ENCODE measurements at regions not wholly inside any gene's neighbourhood (a gene's known extent, or its start where the extent isn't known, plus 50 kb on each side); places are given as distances from the start of the nearest gene placed in this dataset.

DNA sequence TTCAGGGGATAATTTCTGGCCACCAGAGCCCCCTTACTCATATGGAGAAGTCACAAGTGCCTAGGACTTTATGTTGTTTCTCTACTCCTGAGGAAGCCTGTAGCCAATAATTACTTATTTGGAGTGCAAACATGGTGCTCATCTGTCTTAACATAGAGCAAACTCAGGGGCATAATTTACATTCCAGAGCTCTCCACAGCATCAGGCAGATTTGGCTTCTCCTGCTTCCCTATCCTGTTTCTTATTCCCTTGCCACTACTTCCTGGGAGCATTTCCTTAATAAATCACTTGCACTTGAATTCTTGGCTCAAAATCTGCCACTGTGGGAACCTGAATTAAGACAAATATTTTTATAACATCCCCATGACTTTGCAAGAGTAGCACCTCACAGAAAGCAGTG is 960.9 kb downstream of the SOCS6 start:
- H2AFZ ChIP-seq = no peak overlapping the region
- TF ChIP-seq EZH2phosphoT487 (IDR thresholded peaks at IDR 0.05; ENCODE audit: low read depth, severe bottlenecking, unreplicated experiment) (no peak), EZH2 (IDR thresholded peaks at IDR 0.05; ENCODE audit: borderline replicate concordance) (no peak)
- TF ChIP-seq, protein P1, sequence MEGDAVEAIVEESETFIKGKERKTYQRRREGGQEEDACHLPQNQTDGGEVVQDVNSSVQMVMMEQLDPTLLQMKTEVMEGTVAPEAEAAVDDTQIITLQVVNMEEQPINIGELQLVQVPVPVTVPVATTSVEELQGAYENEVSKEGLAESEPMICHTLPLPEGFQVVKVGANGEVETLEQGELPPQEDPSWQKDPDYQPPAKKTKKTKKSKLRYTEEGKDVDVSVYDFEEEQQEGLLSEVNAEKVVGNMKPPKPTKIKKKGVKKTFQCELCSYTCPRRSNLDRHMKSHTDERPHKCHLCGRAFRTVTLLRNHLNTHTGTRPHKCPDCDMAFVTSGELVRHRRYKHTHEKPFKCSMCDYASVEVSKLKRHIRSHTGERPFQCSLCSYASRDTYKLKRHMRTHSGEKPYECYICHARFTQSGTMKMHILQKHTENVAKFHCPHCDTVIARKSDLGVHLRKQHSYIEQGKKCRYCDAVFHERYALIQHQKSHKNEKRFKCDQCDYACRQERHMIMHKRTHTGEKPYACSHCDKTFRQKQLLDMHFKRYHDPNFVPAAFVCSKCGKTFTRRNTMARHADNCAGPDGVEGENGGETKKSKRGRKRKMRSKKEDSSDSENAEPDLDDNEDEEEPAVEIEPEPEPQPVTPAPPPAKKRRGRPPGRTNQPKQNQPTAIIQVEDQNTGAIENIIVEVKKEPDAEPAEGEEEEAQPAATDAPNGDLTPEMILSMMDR (IDR thresholded peaks at IDR 0.05; ENCODE audit: poor library complexity) = no peak
- DNase-seq (ENCODE audit: low spot score) = no peak

DNA sequence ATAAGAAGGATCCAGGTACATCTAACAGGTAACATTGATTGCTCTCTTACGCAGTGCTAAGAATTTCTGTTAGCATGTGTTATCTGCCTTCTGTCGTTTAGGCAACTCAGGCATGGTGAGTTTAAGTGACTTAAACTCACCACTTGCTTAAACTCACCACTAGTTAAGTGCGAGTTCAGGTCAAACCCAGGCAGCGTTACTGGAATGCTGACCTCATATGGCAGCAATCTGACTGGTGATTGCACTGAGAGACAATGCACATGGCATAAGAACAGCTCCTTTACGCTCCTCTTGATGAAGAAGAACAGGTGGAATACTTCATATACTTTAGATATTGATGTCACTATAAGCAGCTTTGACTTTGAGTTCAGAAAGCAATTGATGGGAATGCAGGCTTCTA is 954.1 kb downstream of the SOCS6 start:
- no peaks in the 10 kb centered on the region for H3K9me3 ChIP-seq (ENCODE audit: low read depth)
- no peaks in the 10 kb centered on the region for H3K79me2 ChIP-seq
- no peak overlapping the region for H3K27ac ChIP-seq
- WGBS (ENCODE audit: low lambda C conversion rate, missing lambda C conversion rate) = 54% methylated on average over 5 of the region's 5 CpGs
- no peaks in the 10 kb centered on the region for H4K20me1 ChIP-seq (ENCODE audit: insufficient read depth, poor library complexity, severe bottlenecking)
- no peak for TF ChIP-seq EZH2 (IDR thresholded peaks at IDR 0.05; ENCODE audit: borderline replicate concordance)
- TF ChIP-seq, protein P1 (IDR thresholded peaks at IDR 0.05; ENCODE audit: poor library complexity) = no peak
- TF ChIP-seq EZH2phosphoT487 (IDR thresholded peaks at IDR 0.05; ENCODE audit: low read depth, severe bottlenecking, unreplicated experiment) = no peak
- H2AFZ ChIP-seq = no peak overlapping the region
- no peaks in the 10 kb centered on the region for H3K9me2 ChIP-seq (replicated peaks; ENCODE audit: insufficient read depth)
- H3K4me2 ChIP-seq = no peak overlapping the region
- no peak for DNase-seq (ENCODE audit: low spot score)
- H3K36me3 ChIP-seq (replicated peaks; ENCODE audit: insufficient read depth, low read depth) = no peaks in the 10 kb centered on the region
- H3K27me3 ChIP-seq = no peaks in the 10 kb centered on the region
- H3K4me1 ChIP-seq (ENCODE audit: insufficient read depth) = no peaks in the 10 kb centered on the region
- H3K4me3 ChIP-seq = no peak overlapping the region

More for the DNA sequence above, 960.9 kb downstream of the SOCS6 start:
- Histone ChIP-seq H3K4me1 (ENCODE audit: insufficient read depth) (no peaks in the 10 kb centered on the region), H4K20me1 (ENCODE audit: insufficient read depth, poor library complexity, severe bottlenecking) (no peaks in the 10 kb centered on the region), H3K36me3 (replicated peaks; ENCODE audit: insufficient read depth, low read depth) (no peaks in the 10 kb centered on the region), H3K27me3 (no peaks in the 10 kb centered on the region), H3K9me3 (ENCODE audit: low read depth) (no peaks in the 10 kb centered on the region), H3K79me2 (no peaks in the 10 kb centered on the region), H3K4me2 (no peak overlapping the region), H3K4me3 (no peak overlapping the region), H3K9me2 (replicated peaks; ENCODE audit: insufficient read depth) (no peaks in the 10 kb centered on the region), H3K27ac (no peak overlapping the region)

DNA sequence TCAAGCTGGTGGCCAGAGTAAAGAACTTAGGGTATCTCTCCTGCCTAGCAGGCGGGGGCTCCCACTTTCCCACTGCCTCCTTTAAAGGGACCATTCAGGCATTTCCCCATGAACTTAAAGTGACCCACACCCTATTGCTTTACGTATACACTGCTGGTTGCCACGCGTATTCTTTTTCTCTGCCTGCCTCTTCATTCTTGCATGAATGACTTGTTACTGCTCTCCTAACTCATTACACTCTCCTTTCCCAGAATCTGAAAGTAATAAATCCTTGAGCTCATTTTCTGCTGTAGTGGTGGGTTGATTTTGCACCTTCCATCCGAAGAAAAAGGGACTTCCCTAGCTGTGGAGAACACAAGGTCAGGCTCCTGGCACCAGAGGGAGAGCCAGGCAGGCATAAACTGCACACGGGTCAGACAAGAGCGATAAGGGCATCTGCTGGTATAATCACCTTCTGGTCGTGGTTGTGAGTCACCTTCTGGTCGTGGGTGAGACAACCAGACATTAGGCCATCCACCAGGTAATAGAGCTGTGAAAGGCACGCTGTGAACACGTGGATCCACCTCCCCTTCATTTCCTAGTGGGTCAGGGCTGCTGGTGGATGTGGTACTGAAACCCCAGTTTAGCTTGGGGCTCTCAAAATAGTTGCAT is 950.3 kb downstream of the SOCS6 start:
- no peaks in the 10 kb centered on the region for H3K27me3 ChIP-seq
- H3K79me2 ChIP-seq = no peaks in the 10 kb centered on the region
- no peak for DNase-seq (ENCODE audit: low spot score)
- TF ChIP-seq EZH2phosphoT487 (IDR thresholded peaks at IDR 0.05; ENCODE audit: low read depth, severe bottlenecking, unreplicated experiment) (no peak), EZH2 (IDR thresholded peaks at IDR 0.05; ENCODE audit: borderline replicate concordance) (no peak)
- TF ChIP-seq, protein P1 (IDR thresholded peaks at IDR 0.05; ENCODE audit: poor library complexity) = no peak
- H3K9me3 ChIP-seq (ENCODE audit: low read depth) = no peaks in the 10 kb centered on the region
- no peak overlapping the region for H3K27ac ChIP-seq
- no peaks in the 10 kb centered on the region for H4K20me1 ChIP-seq (ENCODE audit: insufficient read depth, poor library complexity, severe bottlenecking)
- H3K4me3 ChIP-seq = no peak overlapping the region
- no peak overlapping the region for H2AFZ ChIP-seq
- H3K4me2 ChIP-seq = no peak overlapping the region
- H3K9me2 ChIP-seq (replicated peaks; ENCODE audit: insufficient read depth) = no peaks in the 10 kb centered on the region
- no peaks in the 10 kb centered on the region for H3K36me3 ChIP-seq (replicated peaks; ENCODE audit: insufficient read depth, low read depth)
- WGBS (ENCODE audit: low lambda C conversion rate, missing lambda C conversion rate) = 76% methylated on average over 11 of the region's 11 CpGs
- no peaks in the 10 kb centered on the region for H3K4me1 ChIP-seq (ENCODE audit: insufficient read depth)
